ENCODE measurements at regions not wholly inside any gene's neighbourhood (a gene's known extent, or its start where the extent isn't known, plus 50 kb on each side); places are given as distances from the start of the nearest gene placed in this dataset.
A peak's percentile ranks its signal among the peaks of the same experiment; 100 is the strongest.
"Not testable (repeated sequence)": the region's sequence is repeated elsewhere in the genome, so short reads cannot be mapped to it uniquely, and the experiment has no call there.

DNA sequence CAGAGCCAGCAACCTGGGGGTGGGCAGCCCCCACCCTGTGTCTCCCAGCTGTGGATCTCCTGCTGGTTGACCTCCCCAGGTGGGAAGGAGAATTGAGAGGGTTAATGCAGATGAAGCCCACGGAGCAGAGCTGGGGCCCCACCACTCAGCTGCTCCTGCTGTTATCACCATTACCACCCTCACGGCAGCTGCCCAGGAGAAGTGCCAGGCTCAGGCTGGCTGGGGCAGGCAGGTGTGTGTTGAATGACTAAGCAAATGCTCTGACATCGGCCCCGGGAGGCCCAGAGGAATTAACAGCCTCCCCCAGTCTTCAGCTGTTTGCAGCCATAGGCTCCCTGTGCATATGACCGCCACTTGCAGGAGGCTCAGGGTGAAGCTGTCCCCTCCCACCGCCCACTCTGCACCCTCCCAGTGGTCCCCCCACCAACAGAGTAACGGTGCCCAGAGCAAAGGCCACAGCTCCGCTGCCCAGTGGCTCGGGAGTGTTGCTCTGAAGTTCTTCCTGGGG lies 133.8 kb downstream of the CPZ start:
- no CpG with 5 or more reads among the region's 9 CpGs for WGBS (ENCODE audit: insufficient coverage, low lambda C conversion rate)
- H3K27me3 ChIP-seq (ENCODE audit: control insufficient read depth, insufficient read depth, low read length), result peaks cover 19% of the 10 kb centered on the region
- no peak for DNase-seq

GRCh38 chr4:8725845-8726244 lies 133.3 kb downstream of the CPZ start:
- H3K27me3 ChIP-seq (ENCODE audit: control insufficient read depth, insufficient read depth, low read length), result peaks cover 19% of the 10 kb centered on the region
- DNase-seq, result no peak
- WGBS (ENCODE audit: insufficient coverage, low lambda C conversion rate), result no CpG with 5 or more reads among the region's 10 CpGs

More for the DNA sequence above, 133.8 kb downstream of the CPZ start:
- H3K36me3 ChIP-seq (ENCODE audit: control insufficient read depth, insufficient read depth, low read length), result no peaks in the 10 kb centered on the region
- H3K4me1 ChIP-seq (ENCODE audit: control insufficient read depth, insufficient read depth, low read length), result no peaks in the 10 kb centered on the region
- no peak overlapping the region for H3K27ac ChIP-seq (ENCODE audit: low read length)
- H3K4me3 ChIP-seq (ENCODE audit: low read length), result no peak overlapping the region
- no peaks in the 10 kb centered on the region for H3K9me3 ChIP-seq (ENCODE audit: control insufficient read depth, low read depth, low read length)

DNA sequence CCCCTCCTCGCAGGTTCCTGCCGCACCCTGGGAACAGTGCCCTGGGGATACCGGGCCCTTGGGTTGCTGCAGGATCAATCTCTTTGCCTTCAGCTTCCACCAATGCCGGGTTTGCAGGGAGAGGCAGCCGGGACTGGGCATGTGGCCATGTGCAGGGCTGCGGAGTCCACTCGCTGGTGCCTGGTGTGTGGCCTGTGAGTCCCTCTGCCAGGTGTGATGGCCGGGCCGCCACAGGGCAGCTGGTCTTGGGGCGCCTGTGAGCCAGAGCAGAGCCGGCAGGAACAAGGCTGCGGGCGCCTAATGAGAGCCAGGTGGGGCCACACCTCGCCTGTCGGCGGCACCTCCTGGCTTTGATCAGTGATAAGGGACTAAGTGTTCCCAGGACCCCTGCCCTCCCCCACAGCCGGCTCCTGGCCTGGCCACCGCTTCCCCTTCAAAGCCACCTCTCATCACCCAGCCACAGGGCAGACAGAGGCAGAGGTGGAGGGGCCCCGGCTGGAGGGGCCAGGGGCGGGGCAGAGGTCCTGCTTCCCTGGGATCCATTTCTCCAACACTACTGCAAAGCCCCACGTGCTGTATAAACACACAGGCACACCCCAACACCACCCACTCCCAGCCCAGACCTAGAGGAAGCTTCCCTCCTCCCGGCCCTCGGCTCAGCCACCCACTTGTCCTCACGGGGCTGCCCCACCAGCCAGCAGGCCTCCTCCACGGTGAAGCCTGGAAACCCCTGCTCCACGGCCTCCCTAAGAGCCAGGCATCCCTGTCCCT lies 132.7 kb downstream of the CPZ start:
- Histone ChIP-seq H3K27me3 (ENCODE audit: control insufficient read depth, insufficient read depth, low read length) (peaks cover 19% of the 10 kb centered on the region), H3K36me3 (ENCODE audit: control insufficient read depth, insufficient read depth, low read length) (no peaks in the 10 kb centered on the region), H3K9me3 (ENCODE audit: control insufficient read depth, low read depth, low read length) (no peaks in the 10 kb centered on the region), H3K4me1 (ENCODE audit: control insufficient read depth, insufficient read depth, low read length) (no peaks in the 10 kb centered on the region), H3K4me3 (ENCODE audit: low read length) (no peak overlapping the region), H3K27ac (ENCODE audit: low read length) (no peak overlapping the region)
- WGBS (ENCODE audit: insufficient coverage, low lambda C conversion rate), result no CpG with 5 or more reads among the region's 26 CpGs
- peak in 1 of 2 donors; percentile 37 for DNase-seq

More at GRCh38 chr4:8725845-8726244, 133.3 kb downstream of the CPZ start:
- Histone ChIP-seq H3K4me3 (ENCODE audit: low read length) (no peak overlapping the region), H3K27ac (ENCODE audit: low read length) (no peak overlapping the region), H3K9me3 (ENCODE audit: control insufficient read depth, low read depth, low read length) (no peaks in the 10 kb centered on the region), H3K36me3 (ENCODE audit: control insufficient read depth, insufficient read depth, low read length) (no peaks in the 10 kb centered on the region), H3K4me1 (ENCODE audit: control insufficient read depth, insufficient read depth, low read length) (no peaks in the 10 kb centered on the region)

- no peaks in the 10 kb centered on the region for H3K36me3 ChIP-seq (ENCODE audit: control insufficient read depth, insufficient read depth, low read length)
- no peaks in the 10 kb centered on the region for H3K4me1 ChIP-seq (ENCODE audit: control insufficient read depth, insufficient read depth, low read length)
- 100% methylated on average over 1 of the region's 20 CpGs for WGBS (ENCODE audit: insufficient coverage, low lambda C conversion rate)
- peaks cover 19% of the 10 kb centered on the region for H3K27me3 ChIP-seq (ENCODE audit: control insufficient read depth, insufficient read depth, low read length)
- H3K27ac ChIP-seq (ENCODE audit: low read length), result no peak overlapping the region
- DNase-seq, result no peak
- H3K4me3 ChIP-seq (ENCODE audit: low read length), result no peak overlapping the region
- no peaks in the 10 kb centered on the region for H3K9me3 ChIP-seq (ENCODE audit: control insufficient read depth, low read depth, low read length)
Measured at GRCh38 chr4:8724436-8725070, 132.0 kb downstream of the CPZ start.

- Histone ChIP-seq H3K27me3 (ENCODE audit: control insufficient read depth, insufficient read depth, low read length) (peaks cover 19% of the 10 kb centered on the region), H3K4me3 (ENCODE audit: low read length) (no peak overlapping the region), H3K9me3 (ENCODE audit: control insufficient read depth, low read depth, low read length) (no peaks in the 10 kb centered on the region), H3K4me1 (ENCODE audit: control insufficient read depth, insufficient read depth, low read length) (no peaks in the 10 kb centered on the region), H3K36me3 (ENCODE audit: control insufficient read depth, insufficient read depth, low read length) (no peaks in the 10 kb centered on the region), H3K27ac (ENCODE audit: low read length) (no peak overlapping the region)
- DNase-seq, result no peak
- WGBS (ENCODE audit: insufficient coverage, low lambda C conversion rate), result no CpG with 5 or more reads among the region's 14 CpGs
Measured at GRCh38 chr4:8723222-8723980, 130.8 kb downstream of the CPZ start.

DNA sequence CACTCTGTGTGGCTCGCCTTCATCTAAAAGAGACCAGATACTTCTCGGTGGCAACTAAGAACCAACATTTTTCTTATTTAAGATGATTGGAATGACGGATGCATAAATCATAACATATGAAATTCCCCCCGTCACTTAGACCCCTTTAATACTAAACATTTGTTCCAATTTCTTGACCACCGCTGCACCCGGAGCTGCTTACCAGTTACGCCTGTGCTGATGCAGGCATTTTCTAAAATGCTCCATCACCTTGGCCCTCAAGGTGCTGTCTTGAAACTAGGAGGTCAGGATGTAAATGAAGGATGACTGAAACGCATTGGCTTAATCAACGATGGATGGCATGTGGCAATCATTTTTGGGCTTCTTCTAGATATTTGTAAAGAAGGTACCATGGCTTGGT lies 130.0 kb downstream of the CPZ start:
- no peak for DNase-seq
- no peak overlapping the region for H3K27ac ChIP-seq (ENCODE audit: low read length)
- H3K4me1 ChIP-seq (ENCODE audit: control insufficient read depth, insufficient read depth, low read length), result no peaks in the 10 kb centered on the region
- H3K4me3 ChIP-seq (ENCODE audit: low read length), result no peak overlapping the region
- no peaks in the 10 kb centered on the region for H3K9me3 ChIP-seq (ENCODE audit: control insufficient read depth, low read depth, low read length)
- peaks cover 19% of the 10 kb centered on the region for H3K27me3 ChIP-seq (ENCODE audit: control insufficient read depth, insufficient read depth, low read length)
- H3K36me3 ChIP-seq (ENCODE audit: control insufficient read depth, insufficient read depth, low read length), result no peaks in the 10 kb centered on the region
- WGBS (ENCODE audit: insufficient coverage, low lambda C conversion rate), result 93% methylated on average over 3 of the region's 9 CpGs

GRCh38 chr4:8721621-8722020 lies 129.1 kb downstream of the CPZ start:
- DNase-seq, result no peak
- H3K27ac ChIP-seq (ENCODE audit: low read length), result no peak overlapping the region
- H3K4me3 ChIP-seq (ENCODE audit: low read length), result no peak overlapping the region
- no peaks in the 10 kb centered on the region for H3K9me3 ChIP-seq (ENCODE audit: control insufficient read depth, low read depth, low read length)
- no CpG with 5 or more reads among the region's 8 CpGs for WGBS (ENCODE audit: insufficient coverage, low lambda C conversion rate)
- no peaks in the 10 kb centered on the region for H3K36me3 ChIP-seq (ENCODE audit: control insufficient read depth, insufficient read depth, low read length)
- no peaks in the 10 kb centered on the region for H3K4me1 ChIP-seq (ENCODE audit: control insufficient read depth, insufficient read depth, low read length)
- H3K27me3 ChIP-seq (ENCODE audit: control insufficient read depth, insufficient read depth, low read length), result peaks cover 19% of the 10 kb centered on the region

GRCh38 chr4:8719421-8719820 lies 126.9 kb downstream of the CPZ start:
- peaks cover 2% of the 10 kb centered on the region for H3K27me3 ChIP-seq (ENCODE audit: control insufficient read depth, insufficient read depth, low read length)
- H3K9me3 ChIP-seq (ENCODE audit: control insufficient read depth, low read depth, low read length), result no peaks in the 10 kb centered on the region
- no peak overlapping the region for H3K4me3 ChIP-seq (ENCODE audit: low read length)
- no CpG with 5 or more reads among the region's 8 CpGs for WGBS (ENCODE audit: insufficient coverage, low lambda C conversion rate)
- H3K36me3 ChIP-seq (ENCODE audit: control insufficient read depth, insufficient read depth, low read length), result no peaks in the 10 kb centered on the region
- no peak for DNase-seq
- H3K27ac ChIP-seq (ENCODE audit: low read length), result no peak overlapping the region
- H3K4me1 ChIP-seq (ENCODE audit: control insufficient read depth, insufficient read depth, low read length), result no peaks in the 10 kb centered on the region

GRCh38 chr4:8717470-8717869 lies 124.9 kb downstream of the CPZ start:
- H3K27me3 ChIP-seq (ENCODE audit: control insufficient read depth, insufficient read depth, low read length); H3K4me1 ChIP-seq (ENCODE audit: control insufficient read depth, insufficient read depth, low read length); H3K4me3 ChIP-seq (ENCODE audit: low read length); H3K9me3 ChIP-seq (ENCODE audit: control insufficient read depth, low read depth, low read length); H3K36me3 ChIP-seq (ENCODE audit: control insufficient read depth, insufficient read depth, low read length); H3K27ac ChIP-seq (ENCODE audit: low read length); DNase-seq: not testable (repeated sequence)
- WGBS (ENCODE audit: insufficient coverage, low lambda C conversion rate), result 100% methylated on average over 1 of the region's 2 CpGs

DNA sequence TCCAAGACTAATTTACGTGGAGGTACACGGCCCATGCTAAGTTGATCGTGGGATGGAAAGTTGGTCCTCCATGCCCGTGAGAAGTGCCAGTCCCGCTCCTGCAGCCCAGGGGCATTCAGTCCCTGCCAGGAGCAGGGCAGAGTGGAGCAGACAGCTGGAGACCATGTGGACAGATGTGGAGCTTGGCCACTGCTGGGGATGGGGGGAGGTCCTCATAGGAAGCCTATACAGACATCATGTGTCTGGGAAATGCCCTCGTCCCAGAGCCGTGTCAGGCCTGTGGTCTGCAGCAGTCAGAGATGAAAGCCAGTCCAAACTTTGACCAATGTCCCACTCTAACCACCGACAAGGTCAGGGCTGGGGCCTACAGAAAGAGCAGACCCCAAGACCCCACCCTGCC lies 118.4 kb downstream of the CPZ start:
- no peaks in the 10 kb centered on the region for H3K27me3 ChIP-seq (ENCODE audit: control insufficient read depth, insufficient read depth, low read length)
- H3K27ac ChIP-seq (ENCODE audit: low read length), result no peak overlapping the region
- no peaks in the 10 kb centered on the region for H3K4me1 ChIP-seq (ENCODE audit: control insufficient read depth, insufficient read depth, low read length)
- no CpG with 5 or more reads among the region's 8 CpGs for WGBS (ENCODE audit: insufficient coverage, low lambda C conversion rate)
- DNase-seq, result no peak
- no peaks in the 10 kb centered on the region for H3K9me3 ChIP-seq (ENCODE audit: control insufficient read depth, low read depth, low read length)
- no peak overlapping the region for H3K4me3 ChIP-seq (ENCODE audit: low read length)
- no peaks in the 10 kb centered on the region for H3K36me3 ChIP-seq (ENCODE audit: control insufficient read depth, insufficient read depth, low read length)
